DND-41 (cell line): ENCODE measurements at regions not wholly inside any gene's neighbourhood (a gene's known extent, or its start where the extent isn't known, plus 50 kb on each side); places are given as distances from the start of the nearest gene placed in this dataset.

Experiments used
- CTCF ChIP-seq: IDR thresholded peaks from 2 replicates; pipeline ENCODE4 v1.5.1; 2012; ENCODE audit warnings: borderline replicate concordance, low read length, moderate library complexity, mild to moderate bottlenecking; ENCODE audit not compliant: poor library complexity, severe bottlenecking; ENCODE audit errors: extremely low read depth
- EZH2 ChIP-seq: IDR thresholded peaks from 3 replicates; pipeline ENCODE4 v1.6.1; 2012; ENCODE audit warnings: borderline replicate concordance, low read depth, mild to moderate bottlenecking, moderate library complexity, low read length, inconsistent platforms; ENCODE audit not compliant: severe bottlenecking

- TF ChIP-seq CTCF (no peak), EZH2 (no peak)
Measured at GRCh38 chr10:10716972-10717371, 300.7 kb upstream of the CELF2 start.
